GM10266 (cell line): ENCODE measurements at regions not wholly inside any gene's neighbourhood (a gene's known extent, or its start where the extent isn't known, plus 50 kb on each side); places are given as distances from the start of the nearest gene placed in this dataset.

ENCODE experiments used
- DNase-seq: peaks from one replicate; pipeline ENCODE4 v3.0.0; 2012; ENCODE audit errors: extremely low spot score
- TF ChIP-seq, protein P1 (sequence below): IDR thresholded peaks from 2 replicates; pipeline ENCODE4 v1.5.1; 2012; ENCODE audit warnings: mild to moderate bottlenecking, low read depth; ENCODE audit not compliant: control insufficient read depth, insufficient read depth; ENCODE audit errors: missing control alignments

DNA sequence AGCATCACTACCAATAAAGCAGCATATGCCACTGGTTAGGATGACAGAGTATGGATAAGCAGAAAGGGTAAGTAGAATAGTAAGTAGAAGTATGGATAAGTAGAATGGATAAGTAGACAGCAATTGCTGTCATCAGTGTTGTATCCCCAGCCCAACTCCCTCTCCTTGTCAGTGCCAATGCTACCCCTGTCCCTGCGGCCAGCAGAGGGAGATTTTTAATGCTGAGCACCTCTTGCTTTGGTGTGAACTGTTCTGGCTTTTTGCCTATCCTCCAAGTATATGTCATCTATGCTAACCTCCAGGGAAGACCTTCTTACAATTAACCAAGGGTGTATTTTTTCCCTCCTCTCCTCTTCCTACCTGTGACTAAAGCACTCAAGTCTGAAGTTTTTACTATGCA, 136.7 kb upstream of the SPHKAP start:
- TF ChIP-seq, protein P1, sequence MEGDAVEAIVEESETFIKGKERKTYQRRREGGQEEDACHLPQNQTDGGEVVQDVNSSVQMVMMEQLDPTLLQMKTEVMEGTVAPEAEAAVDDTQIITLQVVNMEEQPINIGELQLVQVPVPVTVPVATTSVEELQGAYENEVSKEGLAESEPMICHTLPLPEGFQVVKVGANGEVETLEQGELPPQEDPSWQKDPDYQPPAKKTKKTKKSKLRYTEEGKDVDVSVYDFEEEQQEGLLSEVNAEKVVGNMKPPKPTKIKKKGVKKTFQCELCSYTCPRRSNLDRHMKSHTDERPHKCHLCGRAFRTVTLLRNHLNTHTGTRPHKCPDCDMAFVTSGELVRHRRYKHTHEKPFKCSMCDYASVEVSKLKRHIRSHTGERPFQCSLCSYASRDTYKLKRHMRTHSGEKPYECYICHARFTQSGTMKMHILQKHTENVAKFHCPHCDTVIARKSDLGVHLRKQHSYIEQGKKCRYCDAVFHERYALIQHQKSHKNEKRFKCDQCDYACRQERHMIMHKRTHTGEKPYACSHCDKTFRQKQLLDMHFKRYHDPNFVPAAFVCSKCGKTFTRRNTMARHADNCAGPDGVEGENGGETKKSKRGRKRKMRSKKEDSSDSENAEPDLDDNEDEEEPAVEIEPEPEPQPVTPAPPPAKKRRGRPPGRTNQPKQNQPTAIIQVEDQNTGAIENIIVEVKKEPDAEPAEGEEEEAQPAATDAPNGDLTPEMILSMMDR, result no peak
- no peak for DNase-seq

DNA sequence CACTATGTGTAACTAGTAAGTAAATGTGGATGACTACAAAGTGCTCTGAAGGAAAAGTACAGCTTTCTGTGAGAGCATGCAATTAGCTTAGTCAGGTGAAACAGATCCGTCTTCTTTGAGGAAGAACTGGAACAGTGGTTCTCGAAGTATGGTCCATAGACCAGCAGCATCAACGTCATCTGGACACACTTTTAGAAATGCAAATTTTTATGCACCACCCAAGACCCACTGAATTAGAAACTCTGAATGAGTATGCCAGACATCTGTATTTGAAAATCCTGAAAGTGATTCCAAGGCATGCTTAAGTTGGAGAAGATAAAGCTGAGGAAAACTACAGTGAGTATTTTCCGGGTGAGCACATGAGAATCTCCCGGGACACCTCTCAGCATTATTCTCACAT, 130.7 kb upstream of the SPHKAP start:
- TF ChIP-seq, protein P1, result no peak
- no peak for DNase-seq

DNA sequence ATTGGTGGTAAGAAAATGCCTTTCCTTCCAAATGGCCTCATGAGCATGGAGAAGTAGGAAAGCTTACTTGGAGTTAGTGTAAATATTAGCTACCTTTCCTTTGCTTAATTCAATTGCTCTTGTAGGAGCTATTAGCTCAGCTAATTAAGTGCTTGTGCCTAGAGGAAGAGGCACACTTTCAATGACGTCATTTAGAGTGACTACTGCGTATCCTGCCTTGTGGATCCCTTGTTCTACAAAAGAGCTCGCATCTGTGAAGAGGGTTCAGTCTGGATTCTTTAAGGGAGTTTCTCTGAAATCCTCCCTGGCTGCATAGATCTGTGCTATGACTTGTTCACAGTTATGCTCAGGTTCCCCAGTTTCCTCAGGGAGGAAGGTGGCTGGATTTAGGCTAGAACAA, 122.5 kb upstream of the SPHKAP start:
- DNase-seq, result no peak
- TF ChIP-seq, protein P1, result no peak

DNA sequence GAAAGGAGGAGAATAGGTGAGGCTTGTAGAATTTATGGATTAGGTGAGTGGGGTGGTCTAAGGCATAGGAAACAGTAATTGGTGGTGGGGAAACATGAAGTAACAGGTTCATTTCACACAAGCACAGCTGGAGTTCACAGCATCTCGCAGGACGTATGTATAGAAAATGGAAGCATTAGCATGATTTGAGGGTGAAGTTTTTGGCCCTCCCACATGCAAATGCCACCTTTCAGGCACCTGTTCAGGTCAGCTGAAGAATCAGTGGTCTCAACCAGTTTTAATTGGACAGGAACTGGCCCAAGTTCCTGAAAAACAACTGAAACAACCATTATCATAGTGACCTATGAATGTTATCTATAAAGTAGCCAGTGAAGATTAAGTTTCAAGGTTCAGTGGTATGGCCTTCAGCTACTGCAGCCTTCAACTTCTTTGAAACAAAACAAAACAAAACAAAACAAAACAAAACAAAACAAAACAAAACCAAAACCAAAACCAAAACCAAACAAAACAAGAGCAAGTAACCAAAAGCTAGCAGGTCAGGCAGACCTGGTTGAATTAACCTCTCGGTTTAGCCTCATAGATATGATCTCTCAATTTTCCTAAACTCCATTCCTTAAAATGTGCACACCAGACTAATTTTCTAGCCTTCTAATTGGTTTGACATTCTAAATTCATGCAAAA, 102.1 kb upstream of the SPHKAP start:
- DNase-seq, result no peak
- TF ChIP-seq, protein P1, result no peak

DNA sequence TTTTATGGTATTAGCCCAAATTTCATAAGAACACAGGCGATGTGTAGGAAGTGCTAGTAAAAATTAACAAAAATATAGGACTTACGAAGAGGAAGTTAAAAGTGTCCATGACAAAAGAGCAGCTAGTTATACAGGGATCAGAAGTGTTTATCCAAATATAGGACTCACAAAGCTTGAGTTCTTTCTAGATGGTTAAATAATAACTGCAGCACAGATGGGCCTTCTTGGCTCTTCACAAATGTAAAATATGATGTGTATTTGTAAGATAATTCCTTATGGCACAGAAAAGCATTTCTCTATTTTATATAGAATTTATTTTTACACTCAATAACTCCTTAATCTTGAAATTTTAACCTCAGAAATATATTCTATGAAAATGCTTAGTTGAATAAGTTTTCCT, 100.9 kb upstream of the SPHKAP start:
- no peak for DNase-seq
- TF ChIP-seq, protein P1, result no peak

DNA sequence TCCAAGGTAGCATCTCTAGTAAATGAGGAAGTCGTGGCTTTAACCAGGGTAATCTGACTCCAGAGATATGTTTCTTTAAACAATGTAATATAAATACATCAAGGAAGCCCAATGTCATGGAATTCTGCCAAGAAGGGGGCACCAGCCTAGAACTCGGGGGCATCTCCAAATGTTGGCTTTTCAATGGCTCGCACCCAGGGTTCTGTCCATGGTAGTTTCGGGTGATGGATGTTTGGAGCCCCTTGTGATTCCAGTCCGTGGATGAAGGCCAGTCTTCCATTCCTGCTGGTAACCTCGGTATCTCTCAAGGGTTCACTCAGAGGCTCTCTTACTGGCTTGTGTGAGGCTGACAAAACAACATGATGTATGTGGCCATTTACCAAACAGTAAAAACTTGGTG, 91.7 kb upstream of the SPHKAP start:
- TF ChIP-seq, protein P1, result no peak

DNA sequence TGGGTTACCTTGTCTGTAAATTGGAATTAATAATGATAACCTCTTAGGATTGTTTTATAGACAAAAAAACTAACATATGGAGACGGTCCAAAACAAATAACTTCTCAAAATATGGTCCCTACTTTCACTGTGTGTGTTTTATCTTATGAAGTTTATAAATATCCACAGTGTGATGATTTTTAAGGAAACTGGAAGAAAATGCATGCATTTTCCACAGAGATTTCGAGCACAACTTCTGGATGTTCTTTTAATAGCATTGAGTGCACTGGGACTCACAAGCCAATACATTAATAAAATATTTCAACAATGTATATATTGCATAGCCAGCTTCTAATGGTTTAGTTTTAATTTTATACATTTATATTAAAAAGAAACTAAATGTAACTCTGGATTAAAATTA, 87.9 kb upstream of the SPHKAP start:
- TF ChIP-seq, protein P1, result no peak
- no peak for DNase-seq

More for the DNA sequence above, 91.7 kb upstream of the SPHKAP start:
- no peak for DNase-seq
